Mesodermal cell (in vitro differentiated cells): ENCODE measurements at regions not wholly inside any gene's neighbourhood (a gene's known extent, or its start where the extent isn't known, plus 50 kb on each side); places are given as distances from the start of the nearest gene placed in this dataset.

Experiments
- H3K27ac ChIP-seq: 2 replicates; pipeline ENCODE4 v1.7.0; 2013; ENCODE audit warnings: mild to moderate bottlenecking, low read depth, low read length, moderate library complexity; ENCODE audit not compliant: severe bottlenecking
- H3K36me3 ChIP-seq: 2 replicates; pipeline ENCODE4 v1.7.1; 2013; ENCODE audit warnings: mild to moderate bottlenecking, low read length, moderate library complexity; ENCODE audit not compliant: control insufficient read depth, insufficient read depth
- H3K4me1 ChIP-seq: one replicate; pipeline ENCODE4 v1.7.1; 2013; ENCODE audit warnings: mild to moderate bottlenecking, low read length; ENCODE audit not compliant: insufficient read depth, control insufficient read depth, poor library complexity, severe bottlenecking
- H3K4me3 ChIP-seq: 2 replicates; pipeline ENCODE4 v1.7.0; 2013; ENCODE audit warnings: low read length, control low read depth, mild to moderate bottlenecking; ENCODE audit not compliant: insufficient read depth, poor library complexity, severe bottlenecking; ENCODE audit errors: extremely low read depth
- H3K9me3 ChIP-seq: 2 replicates; pipeline ENCODE4 v1.7.1; 2013; ENCODE audit warnings: mild to moderate bottlenecking, low read length, moderate library complexity; ENCODE audit not compliant: control insufficient read depth
- WGBS, 2 experiments: methylation state at CpG; one replicate each; pipeline ENCODE4 v1.1.5; 2013; ENCODE audit warnings: missing lambda C conversion rate in 2 of 2; ENCODE audit not compliant: insufficient coverage in 2 of 2; 5-methylcytosine and 5-hydroxymethylcytosine counted together

GRCh38 chr5:82562696-82563240 is 284.6 kb upstream of the RPS23 start:
- 85 to 95% methylated on average over 6 of the region's 6 CpGs for WGBS, 2 experiments
- H3K36me3 ChIP-seq = no peaks in the 10 kb centered on the region
- H3K4me1 ChIP-seq = no peaks in the 10 kb centered on the region
- no peak overlapping the region for H3K4me3 ChIP-seq
- no peaks in the 10 kb centered on the region for H3K9me3 ChIP-seq
- H3K27ac ChIP-seq = no peak overlapping the region

- Histone ChIP-seq H3K4me1 (no peaks in the 10 kb centered on the region), H3K9me3 (no peaks in the 10 kb centered on the region), H3K36me3 (no peaks in the 10 kb centered on the region), H3K27ac (no peak overlapping the region), H3K4me3 (no peak overlapping the region)
- 96% methylated on average over 2 of the region's 2 CpGs for WGBS, 2 experiments
Observed at GRCh38 chr5:82561797-82562196, 283.6 kb upstream of the RPS23 start.

- no peaks in the 10 kb centered on the region for H3K4me1 ChIP-seq
- WGBS, 2 experiments = no CpG with 5 or more reads among the region's 1 CpG
- no peak overlapping the region for H3K27ac ChIP-seq
- H3K9me3 ChIP-seq = no peaks in the 10 kb centered on the region
- H3K36me3 ChIP-seq = no peaks in the 10 kb centered on the region
- H3K4me3 ChIP-seq = no peak overlapping the region
Observed at GRCh38 chr5:82560969-82561368, 282.8 kb upstream of the RPS23 start.

GRCh38 chr5:82560561-82560960 is 282.4 kb upstream of the RPS23 start:
- H3K36me3 ChIP-seq = no peaks in the 10 kb centered on the region
- WGBS, 2 experiments = 81 to 94% methylated on average over 3 of the region's 4 CpGs

GRCh38 chr5:82551840-82552385 is 273.8 kb upstream of the RPS23 start:
- H3K9me3 ChIP-seq = no peaks in the 10 kb centered on the region
- H3K27ac ChIP-seq = no peak overlapping the region
- no peak overlapping the region for H3K4me3 ChIP-seq
- H3K36me3 ChIP-seq = no peaks in the 10 kb centered on the region
- no peaks in the 10 kb centered on the region for H3K4me1 ChIP-seq
- WGBS, 2 experiments = 100% methylated on average over 1 of the region's 4 CpGs; no CpG with 5 or more reads in 1 of the 2 experiments

More at GRCh38 chr5:82560561-82560960, 282.4 kb upstream of the RPS23 start:
- no peak overlapping the region for H3K27ac ChIP-seq
- no peak overlapping the region for H3K4me3 ChIP-seq
- no peaks in the 10 kb centered on the region for H3K9me3 ChIP-seq
- H3K4me1 ChIP-seq = no peaks in the 10 kb centered on the region

GRCh38 chr5:82551192-82551591 is 273.0 kb upstream of the RPS23 start:
- Histone ChIP-seq H3K36me3 (no peaks in the 10 kb centered on the region), H3K4me1 (no peaks in the 10 kb centered on the region), H3K9me3 (no peaks in the 10 kb centered on the region), H3K27ac (no peak overlapping the region), H3K4me3 (no peak overlapping the region)

- 83 to 100% methylated on average over 1 of the region's 2 CpGs for WGBS, 2 experiments
- no peaks in the 10 kb centered on the region for H3K9me3 ChIP-seq
- H3K4me3 ChIP-seq = no peak overlapping the region
- no peak overlapping the region for H3K27ac ChIP-seq
- no peaks in the 10 kb centered on the region for H3K4me1 ChIP-seq
- H3K36me3 ChIP-seq = no peaks in the 10 kb centered on the region
Observed at GRCh38 chr5:82549263-82549662, 271.1 kb upstream of the RPS23 start.

- no peak overlapping the region for H3K27ac ChIP-seq
- no peaks in the 10 kb centered on the region for H3K36me3 ChIP-seq
- no peak overlapping the region for H3K4me3 ChIP-seq
- no peaks in the 10 kb centered on the region for H3K4me1 ChIP-seq
- 11 to 25% methylated on average over 1 of the region's 1 CpG for WGBS, 2 experiments
- no peaks in the 10 kb centered on the region for H3K9me3 ChIP-seq
Observed at GRCh38 chr5:82544004-82544403, 265.9 kb upstream of the RPS23 start.

- 100% methylated on average over 1 of the region's 3 CpGs; no CpG with 5 or more reads in 1 of the 2 experiments for WGBS, 2 experiments
- no peaks in the 10 kb centered on the region for H3K9me3 ChIP-seq
- H3K4me3 ChIP-seq = no peak overlapping the region
- H3K27ac ChIP-seq = no peak overlapping the region
- no peaks in the 10 kb centered on the region for H3K36me3 ChIP-seq
- no peaks in the 10 kb centered on the region for H3K4me1 ChIP-seq
Observed at GRCh38 chr5:82540301-82540700, 262.1 kb upstream of the RPS23 start.

GRCh38 chr5:82538339-82539034 is 260.3 kb upstream of the RPS23 start:
- Histone ChIP-seq H3K4me3 (no peak overlapping the region), H3K4me1 (no peaks in the 10 kb centered on the region), H3K9me3 (no peaks in the 10 kb centered on the region), H3K27ac (peak overlapping the region; percentile 38), H3K36me3 (no peaks in the 10 kb centered on the region)
- 100% methylated on average over 3 to 4 of the region's 5 CpGs for WGBS, 2 experiments

GRCh38 chr5:82537687-82538306 is 259.6 kb upstream of the RPS23 start:
- Histone ChIP-seq H3K27ac (no peak overlapping the region), H3K4me3 (no peak overlapping the region), H3K9me3 (peaks cover 2% of the 10 kb centered on the region), H3K4me1 (no peaks in the 10 kb centered on the region), H3K36me3 (no peaks in the 10 kb centered on the region)
- WGBS, 2 experiments = 95 to 96% methylated on average over 6 to 8 of the region's 10 CpGs
